Fibroblast of lung (primary cell): ENCODE measurements at regions not wholly inside any gene's neighbourhood (a gene's known extent, or its start where the extent isn't known, plus 50 kb on each side); places are given as distances from the start of the nearest gene placed in this dataset.

Source experiments
- DNase-seq, 2 donors: peaks; one replicate each; pipeline versions ENCODE4 v3.0.0 to v3.0.0-alpha.2; 2010; ENCODE audit warnings: low read depth in 2 of 2
- H2AFZ ChIP-seq: 2 replicates; pipeline ENCODE4 v1.5.1; 2012; ENCODE audit warnings: low read length, control low read depth, inconsistent platforms
- H3K27ac ChIP-seq: 2 replicates; pipeline ENCODE4 v1.5.1; 2011; ENCODE audit warnings: low read length, control low read depth; ENCODE audit not compliant: insufficient read depth
- H3K27me3 ChIP-seq: 2 replicates; pipeline ENCODE4 v1.5.1; 2011; ENCODE audit warnings: mild to moderate bottlenecking, low read length; ENCODE audit not compliant: control insufficient read depth, insufficient read depth
- H3K36me3 ChIP-seq: 2 replicates; pipeline ENCODE4 v1.5.1; 2011; ENCODE audit warnings: low read length; ENCODE audit not compliant: control insufficient read depth, insufficient read depth
- H3K4me1 ChIP-seq: 2 replicates; pipeline ENCODE4 v1.5.1; 2011; ENCODE audit warnings: low read length; ENCODE audit not compliant: control insufficient read depth, insufficient read depth; ENCODE audit errors: extremely low read depth
- H3K4me2 ChIP-seq: 2 replicates; pipeline ENCODE4 v1.5.1; 2011; ENCODE audit warnings: low read length, control low read depth; ENCODE audit not compliant: insufficient read depth; ENCODE audit errors: extremely low read depth
- H3K4me3 ChIP-seq, 4 experiments: fragments of 200-600 bp in 1 of 4; sonication (generic) in 1 of 4; replicated peaks in 1 of 4; 2 replicates each; pipeline ENCODE4 v1.5.1; 2011 to 2016; ENCODE audit warnings: low read length in 4 of 4, low read depth in 3 of 4, mild to moderate bottlenecking in 3 of 4, control low read depth in 2 of 4, inconsistent platforms in 1 of 4, mixed read lengths in 1 of 4; ENCODE audit not compliant: insufficient read depth in 1 of 4; ENCODE audit errors: control extremely low read depth in 1 of 4
- H3K79me2 ChIP-seq: 2 replicates; pipeline ENCODE4 v1.5.1; 2012; ENCODE audit warnings: mild to moderate bottlenecking, low read length, inconsistent platforms; ENCODE audit not compliant: control insufficient read depth, insufficient read depth
- H3K9ac ChIP-seq: 2 replicates; pipeline ENCODE4 v1.5.1; 2011; ENCODE audit warnings: mild to moderate bottlenecking, low read length, control low read depth; ENCODE audit not compliant: insufficient read depth
- H3K9me3 ChIP-seq: 2 replicates; pipeline ENCODE4 v1.5.1; 2012; ENCODE audit warnings: low read depth, low read length; ENCODE audit not compliant: control insufficient read depth, insufficient read depth
- H4K20me1 ChIP-seq: 2 replicates; pipeline ENCODE4 v1.5.1; 2011; ENCODE audit warnings: low read length; ENCODE audit not compliant: control insufficient read depth, insufficient read depth; ENCODE audit errors: extremely low read depth
- EZH2 ChIP-seq: IDR thresholded peaks from 2 replicates; pipeline ENCODE4 v1.5.1; 2012; ENCODE audit warnings: low read length, control low read depth, mild to moderate bottlenecking; ENCODE audit errors: missing control alignments
- TF ChIP-seq, protein P1 (sequence below), 2 donors: IDR thresholded peaks in 1 of 2; conservative IDR thresholded peaks in 1 of 2; 1 replicate in 1 of 2; 2 replicates in 1 of 2; pipeline ENCODE4 v1.5.1; 2011 to 2012; ENCODE audit warnings: low read length in 2 of 2, control low read depth in 1 of 2, inconsistent platforms in 1 of 2, low read depth in 1 of 2, mild to moderate bottlenecking in 1 of 2

DNA sequence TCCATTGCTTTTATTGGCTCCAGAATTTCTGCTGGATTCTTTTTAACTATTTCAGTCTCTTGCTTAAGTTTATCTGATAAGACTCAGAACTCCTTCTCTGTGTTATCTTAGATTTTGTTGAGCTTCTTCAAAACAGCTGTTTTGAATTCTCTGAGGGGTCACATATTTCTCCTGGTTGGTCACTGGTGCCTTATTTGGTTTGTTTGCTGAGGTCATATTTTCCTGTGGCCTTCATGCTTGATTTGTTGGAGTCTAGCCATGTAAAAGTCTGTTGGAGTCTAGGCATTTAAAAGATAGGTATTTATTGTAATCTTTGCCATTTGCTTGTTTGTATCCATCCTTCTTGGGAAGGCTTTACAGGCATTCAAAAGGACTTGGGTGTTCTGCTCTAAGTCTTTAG is 398.7 kb downstream of the DSEL start:
- Histone ChIP-seq H3K9me3 (no peaks in the 10 kb centered on the region), H2AFZ (no peak overlapping the region), H3K27me3 (no peaks in the 10 kb centered on the region), H3K4me2 (no peak overlapping the region), H3K4me1 (no peaks in the 10 kb centered on the region), H4K20me1 (no peaks in the 10 kb centered on the region), H3K4me3 (no peak overlapping the region), H3K9ac (no peak overlapping the region), H3K36me3 (no peaks in the 10 kb centered on the region), H3K79me2 (no peaks in the 10 kb centered on the region), H3K27ac (no peak overlapping the region)
- DNase-seq, result peak in 1 of 2 donors; percentile 34
- no peak for TF ChIP-seq EZH2
- TF ChIP-seq, protein P1, sequence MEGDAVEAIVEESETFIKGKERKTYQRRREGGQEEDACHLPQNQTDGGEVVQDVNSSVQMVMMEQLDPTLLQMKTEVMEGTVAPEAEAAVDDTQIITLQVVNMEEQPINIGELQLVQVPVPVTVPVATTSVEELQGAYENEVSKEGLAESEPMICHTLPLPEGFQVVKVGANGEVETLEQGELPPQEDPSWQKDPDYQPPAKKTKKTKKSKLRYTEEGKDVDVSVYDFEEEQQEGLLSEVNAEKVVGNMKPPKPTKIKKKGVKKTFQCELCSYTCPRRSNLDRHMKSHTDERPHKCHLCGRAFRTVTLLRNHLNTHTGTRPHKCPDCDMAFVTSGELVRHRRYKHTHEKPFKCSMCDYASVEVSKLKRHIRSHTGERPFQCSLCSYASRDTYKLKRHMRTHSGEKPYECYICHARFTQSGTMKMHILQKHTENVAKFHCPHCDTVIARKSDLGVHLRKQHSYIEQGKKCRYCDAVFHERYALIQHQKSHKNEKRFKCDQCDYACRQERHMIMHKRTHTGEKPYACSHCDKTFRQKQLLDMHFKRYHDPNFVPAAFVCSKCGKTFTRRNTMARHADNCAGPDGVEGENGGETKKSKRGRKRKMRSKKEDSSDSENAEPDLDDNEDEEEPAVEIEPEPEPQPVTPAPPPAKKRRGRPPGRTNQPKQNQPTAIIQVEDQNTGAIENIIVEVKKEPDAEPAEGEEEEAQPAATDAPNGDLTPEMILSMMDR (conservative IDR thresholded peaks at IDR 0.05 in 1 of 2, IDR thresholded peaks at IDR 0.05 in 1 of 2; ENCODE audit: low read depth in 1 of 2, low read length in 2 of 2), result no peak

DNA sequence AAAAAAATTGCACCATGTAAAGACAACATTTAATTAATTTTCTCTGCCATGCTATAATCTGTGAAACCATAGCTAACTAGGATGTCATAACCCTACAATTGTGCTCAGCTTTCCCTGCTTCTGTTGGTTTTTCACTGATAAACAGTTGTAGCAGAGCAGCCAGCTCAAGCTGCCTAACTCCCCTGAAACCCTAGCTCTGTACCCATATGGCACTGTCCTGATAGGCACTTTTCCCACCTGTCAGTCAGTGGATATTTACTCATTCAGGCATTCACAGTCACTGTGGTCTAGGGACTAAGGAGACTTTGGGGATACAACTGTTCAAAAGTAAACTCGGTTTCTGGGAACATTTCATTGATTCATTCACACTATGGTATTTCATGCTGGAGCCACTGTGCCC is 407.0 kb downstream of the DSEL start:
- H3K9me3 ChIP-seq, result no peaks in the 10 kb centered on the region
- no peak overlapping the region for H3K4me2 ChIP-seq
- no peaks in the 10 kb centered on the region for H3K4me1 ChIP-seq
- H3K9ac ChIP-seq, result no peak overlapping the region
- DNase-seq, result no peak
- H4K20me1 ChIP-seq, result no peaks in the 10 kb centered on the region
- no peak overlapping the region for H3K27ac ChIP-seq
- no peak for TF ChIP-seq EZH2
- TF ChIP-seq, protein P1 (conservative IDR thresholded peaks at IDR 0.05 in 1 of 2, IDR thresholded peaks at IDR 0.05 in 1 of 2; ENCODE audit: low read depth in 1 of 2, low read length in 2 of 2), result no peak
- H3K27me3 ChIP-seq, result no peaks in the 10 kb centered on the region
- no peaks in the 10 kb centered on the region for H3K36me3 ChIP-seq
- H2AFZ ChIP-seq, result no peak overlapping the region
- H3K4me3 ChIP-seq, result no peak overlapping the region
- no peaks in the 10 kb centered on the region for H3K79me2 ChIP-seq

DNA sequence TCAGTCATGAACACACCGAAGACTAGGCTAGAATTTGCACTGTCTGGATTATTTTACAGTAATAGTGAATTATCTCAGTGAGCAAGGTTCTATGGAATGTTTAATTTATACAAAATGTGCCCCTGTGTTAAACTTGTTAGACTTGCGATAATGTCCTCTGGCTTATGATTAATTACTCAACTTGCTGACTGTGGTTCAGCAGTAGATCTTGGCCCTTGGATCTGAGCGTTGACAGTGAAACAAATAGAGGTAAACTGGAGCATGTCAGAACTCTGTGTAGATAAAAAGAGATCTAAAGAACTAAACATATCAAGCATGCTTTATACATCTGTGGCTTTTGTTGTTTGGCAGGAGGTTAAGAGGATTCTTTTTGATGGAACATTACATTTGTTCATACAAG is 407.6 kb downstream of the DSEL start:
- Histone ChIP-seq H3K9ac (no peak overlapping the region), H3K4me3 (no peak overlapping the region), H3K4me2 (no peak overlapping the region), H3K4me1 (no peaks in the 10 kb centered on the region), H3K36me3 (no peaks in the 10 kb centered on the region), H2AFZ (no peak overlapping the region), H3K79me2 (no peaks in the 10 kb centered on the region), H3K27me3 (no peaks in the 10 kb centered on the region), H3K9me3 (no peaks in the 10 kb centered on the region), H3K27ac (no peak overlapping the region), H4K20me1 (no peaks in the 10 kb centered on the region)
- peak in 1 of 2 donors; percentile 53 for DNase-seq
- TF ChIP-seq EZH2, result no peak
- TF ChIP-seq, protein P1 (conservative IDR thresholded peaks at IDR 0.05 in 1 of 2, IDR thresholded peaks at IDR 0.05 in 1 of 2; ENCODE audit: low read depth in 1 of 2, low read length in 2 of 2), result no peak
